ENCODE measurements at regions not wholly inside any gene's neighbourhood (a gene's known extent, or its start where the extent isn't known, plus 50 kb on each side); places are given as distances from the start of the nearest gene placed in this dataset.

GRCh38 chr12:60255044-60255443 is 659.2 kb downstream of the SLC16A7 start:
- no peak for DNase-seq

GRCh38 chr12:60257063-60257462 is 661.2 kb downstream of the SLC16A7 start:
- DNase-seq = no peak

- DNase-seq = peak; percentile 40 to 49
These were observed 663.4 kb downstream of the SLC16A7 start for GRCh38 chr12:60259225-60259624.

- no peak for DNase-seq
These were observed 666.5 kb downstream of the SLC16A7 start for GRCh38 chr12:60262378-60262777.

- no peak for DNase-seq
These were observed 667.3 kb downstream of the SLC16A7 start for GRCh38 chr12:60263161-60263560.

- DNase-seq = no peak
These were observed 668.1 kb downstream of the SLC16A7 start for GRCh38 chr12:60263836-60264493.

- DNase-seq = no peak
These were observed 669.9 kb downstream of the SLC16A7 start for GRCh38 chr12:60265741-60266140.

- no peak for DNase-seq
These were observed 670.6 kb downstream of the SLC16A7 start for GRCh38 chr12:60266381-60266852.

DNA sequence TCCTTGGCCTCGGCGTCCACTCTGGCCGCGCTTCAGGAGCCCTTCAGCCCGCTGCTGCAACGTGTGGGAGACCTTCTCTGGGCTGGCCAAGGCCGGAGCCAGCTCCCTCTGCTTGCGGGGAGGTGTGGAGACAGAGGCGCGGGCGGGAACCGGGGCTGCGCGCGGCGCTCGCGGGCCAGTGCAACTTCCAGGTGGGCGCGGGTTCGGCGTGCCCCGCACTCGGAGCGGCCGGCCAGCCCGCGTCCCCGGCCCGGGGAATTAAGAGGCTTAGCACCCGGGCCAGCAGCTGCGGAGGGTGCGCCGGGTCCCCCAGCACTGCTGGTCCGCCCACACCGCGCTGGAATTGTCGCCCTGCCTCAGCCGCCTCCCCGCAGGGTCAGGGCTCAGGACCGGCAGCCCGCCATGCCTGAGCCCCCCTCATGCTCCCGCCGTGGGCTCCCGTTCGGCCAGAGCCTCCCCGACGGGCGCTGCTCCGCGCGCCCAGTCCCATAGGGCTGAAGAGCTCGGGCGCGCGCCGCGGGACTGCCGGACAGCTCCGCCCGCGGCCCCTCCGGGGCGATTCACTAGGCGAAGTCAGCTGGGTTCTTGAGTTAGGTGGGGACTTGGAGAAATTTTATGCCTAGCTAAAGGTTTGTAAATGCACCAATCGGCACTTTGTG is 673.9 kb downstream of the SLC16A7 start:
- no peak for DNase-seq

- no peak for DNase-seq
These were observed 676.0 kb downstream of the SLC16A7 start for GRCh38 chr12:60271816-60272215.

DNA sequence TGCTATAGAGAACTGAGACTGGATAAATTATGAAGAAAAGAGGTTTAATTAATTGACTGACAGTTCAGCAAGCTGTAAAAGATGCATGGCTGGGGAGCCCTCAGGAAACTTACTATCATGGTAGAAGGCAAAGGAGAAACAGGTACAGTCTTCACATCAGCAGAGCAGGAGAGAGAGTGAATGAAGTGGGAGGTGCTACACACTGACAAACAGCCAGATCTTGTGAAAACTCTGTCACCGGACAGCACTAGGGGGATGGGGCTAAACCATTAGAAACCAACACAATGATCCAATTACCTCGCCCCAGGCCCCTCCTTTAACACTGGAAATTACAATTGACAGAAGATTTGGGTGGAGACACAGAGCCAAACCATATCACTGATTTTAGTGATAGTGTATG is 682.4 kb downstream of the SLC16A7 start:
- no peak for DNase-seq

DNA sequence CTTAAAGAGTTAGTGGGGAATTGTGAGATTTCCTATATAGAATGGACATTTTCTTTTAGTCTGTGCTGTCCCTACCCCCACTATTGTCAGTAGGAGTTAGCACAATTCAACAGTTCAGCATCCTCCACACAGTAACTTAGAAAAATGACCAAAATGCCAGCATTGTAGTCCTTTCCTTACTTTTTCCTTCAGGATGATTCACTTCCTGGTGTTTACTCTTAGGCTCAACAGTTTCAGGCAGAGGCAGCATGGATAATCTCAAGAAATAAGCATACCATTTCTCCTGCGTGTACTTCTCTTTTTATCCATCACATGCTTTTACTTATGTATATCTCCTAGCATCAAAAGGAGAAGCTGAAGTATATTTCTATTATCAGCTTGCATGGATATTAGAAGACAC is 683.4 kb downstream of the SLC16A7 start:
- no peak for DNase-seq

- no peak for DNase-seq
These were observed 685.7 kb downstream of the SLC16A7 start for GRCh38 chr12:60281522-60281921.

DNA sequence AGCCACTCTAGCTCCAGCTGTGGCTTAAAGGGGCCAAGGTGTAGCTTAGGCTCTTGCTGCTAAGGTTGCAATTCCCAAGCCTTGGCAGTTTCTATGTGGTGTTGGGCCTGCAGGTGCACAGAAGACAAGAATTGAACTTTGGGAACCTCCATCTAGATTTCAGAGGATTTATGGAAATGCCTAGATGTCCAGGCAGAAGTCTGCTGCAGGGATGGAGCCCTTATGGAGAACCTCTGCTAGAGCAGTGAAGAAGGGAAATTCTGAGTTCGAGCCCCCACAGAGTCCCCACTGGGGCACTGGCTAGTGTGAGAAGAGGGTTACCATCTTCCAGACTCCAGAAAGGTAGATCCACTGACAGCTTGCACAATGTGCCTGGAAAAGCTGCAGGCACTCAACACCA is 694.7 kb downstream of the SLC16A7 start:
- no peak for DNase-seq

DNA sequence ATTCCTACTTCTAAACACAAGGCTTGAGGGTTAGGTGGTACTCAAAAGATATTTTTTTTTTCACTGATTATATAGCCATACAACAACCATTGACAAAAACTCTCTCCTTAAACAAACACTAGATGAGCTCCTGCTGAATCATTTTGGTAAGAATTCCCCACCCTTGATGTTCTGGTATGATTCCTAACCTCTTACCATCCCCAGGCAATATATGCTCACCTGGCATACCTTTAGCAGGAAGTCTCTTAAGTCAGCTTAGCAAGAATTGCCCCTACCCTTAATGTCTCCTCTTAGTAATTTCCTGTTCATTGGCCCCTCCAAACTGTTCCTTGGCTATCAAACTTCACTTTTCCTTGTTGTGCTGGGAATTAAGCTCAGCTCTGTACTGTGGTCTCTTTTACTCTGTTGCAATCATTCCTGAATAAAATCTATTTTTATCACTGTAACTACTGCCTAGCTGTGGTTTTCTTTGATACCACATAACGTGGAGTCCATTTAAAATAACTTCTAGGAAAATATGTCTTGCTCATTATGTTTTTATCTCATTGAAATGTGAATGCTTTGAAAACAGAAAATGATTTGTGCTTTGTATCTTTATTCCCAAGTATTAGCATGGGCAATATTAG is 712.6 kb downstream of the SLC16A7 start:
- DNase-seq = no peak

- no peak for DNase-seq
These were observed 716.1 kb downstream of the SLC16A7 start for GRCh38 chr12:60311940-60312339.

- no peak for DNase-seq
These were observed 721.5 kb downstream of the SLC16A7 start for GRCh38 chr12:60317361-60317760.

DNA sequence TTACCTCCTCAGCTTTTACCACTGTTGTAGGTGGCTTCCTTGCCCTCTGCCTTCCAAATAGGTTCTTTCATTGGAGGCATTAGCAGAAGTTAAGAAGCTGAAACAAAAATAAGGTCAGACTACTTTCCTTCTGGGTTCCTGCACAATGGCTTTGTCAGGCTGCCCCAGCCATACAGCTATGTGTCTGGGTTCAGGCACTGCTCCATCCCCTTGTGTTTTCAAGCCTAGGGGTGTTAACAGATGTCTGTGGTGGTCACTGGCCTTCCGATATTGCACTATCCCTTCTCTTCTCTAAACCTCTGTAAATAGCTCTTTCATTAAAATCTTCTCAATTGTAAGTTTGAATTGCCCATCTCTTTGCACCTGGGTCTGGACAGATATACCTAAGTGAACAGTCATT is 728.9 kb downstream of the SLC16A7 start:
- DNase-seq = no peak

GRCh38 chr12:60333461-60333860 is 737.6 kb downstream of the SLC16A7 start:
- no peak for DNase-seq

DNA sequence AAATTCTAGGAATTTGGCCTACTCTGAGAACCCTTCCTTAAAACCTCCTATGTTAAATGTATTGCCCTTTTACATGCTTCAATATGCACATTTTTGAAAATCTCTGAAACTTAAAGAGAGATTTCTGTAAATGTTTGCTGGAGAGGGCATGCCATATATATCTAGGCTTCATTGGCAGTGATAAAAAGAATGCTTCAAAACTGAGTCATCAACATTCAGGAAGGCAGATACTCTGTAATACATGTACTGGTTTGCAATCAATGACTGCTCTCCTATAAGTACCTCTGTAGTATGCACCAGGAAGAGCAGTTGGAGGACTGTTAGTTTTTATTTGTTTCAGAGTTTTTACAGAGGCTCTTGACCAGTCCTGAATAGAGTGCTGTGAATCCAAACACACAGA is 739.9 kb downstream of the SLC16A7 start:
- no peak for DNase-seq

DNA sequence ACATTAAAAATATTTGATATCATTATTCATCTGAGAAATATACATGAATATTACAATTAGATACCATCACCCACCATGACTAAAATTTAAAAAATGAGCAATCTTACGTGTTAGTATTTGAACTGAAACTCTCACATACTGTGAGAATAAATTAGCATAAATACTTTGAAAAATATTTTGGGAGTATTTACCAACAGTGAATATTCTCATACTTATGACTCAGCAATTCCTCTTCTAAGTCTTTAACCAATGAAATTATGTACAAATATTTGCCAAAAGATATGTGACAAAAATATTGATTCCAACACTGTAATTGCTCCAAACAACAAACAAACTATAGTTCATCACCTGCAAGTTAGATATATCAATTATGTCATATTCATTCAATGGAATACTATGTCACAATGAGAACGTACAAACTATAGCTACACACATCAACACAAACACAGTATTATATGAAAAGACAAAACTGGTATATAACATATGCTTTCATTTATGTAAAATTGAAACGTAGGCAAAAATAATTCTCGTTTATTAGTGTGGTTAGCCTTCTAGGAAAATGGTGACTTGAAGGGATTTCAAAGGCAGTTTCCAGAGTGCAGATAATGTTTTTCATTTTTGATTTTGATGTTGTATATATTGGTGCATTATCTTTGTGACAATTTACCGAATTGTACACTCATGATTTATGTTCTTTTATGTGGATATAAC is 742.2 kb downstream of the SLC16A7 start:
- no peak for DNase-seq

DNA sequence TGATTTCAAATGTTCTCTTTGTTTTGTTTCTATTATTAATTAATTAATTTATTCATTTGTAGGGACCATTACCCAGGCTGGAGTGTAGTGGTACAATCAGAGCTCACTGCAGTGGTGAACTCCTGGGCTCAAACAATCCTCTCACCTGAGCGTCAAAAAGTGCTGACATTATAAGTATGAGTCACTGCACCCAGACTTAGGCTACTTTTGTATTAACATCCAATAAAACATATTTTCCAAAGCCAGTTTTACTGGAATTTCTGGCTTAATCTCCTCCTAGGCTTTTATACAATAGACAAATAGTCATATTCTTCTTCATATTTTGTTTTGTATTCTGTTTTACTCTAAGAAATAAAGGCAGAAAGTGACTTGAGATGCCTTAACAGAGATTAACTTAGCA is 749.6 kb downstream of the SLC16A7 start:
- DNase-seq = no peak

DNA sequence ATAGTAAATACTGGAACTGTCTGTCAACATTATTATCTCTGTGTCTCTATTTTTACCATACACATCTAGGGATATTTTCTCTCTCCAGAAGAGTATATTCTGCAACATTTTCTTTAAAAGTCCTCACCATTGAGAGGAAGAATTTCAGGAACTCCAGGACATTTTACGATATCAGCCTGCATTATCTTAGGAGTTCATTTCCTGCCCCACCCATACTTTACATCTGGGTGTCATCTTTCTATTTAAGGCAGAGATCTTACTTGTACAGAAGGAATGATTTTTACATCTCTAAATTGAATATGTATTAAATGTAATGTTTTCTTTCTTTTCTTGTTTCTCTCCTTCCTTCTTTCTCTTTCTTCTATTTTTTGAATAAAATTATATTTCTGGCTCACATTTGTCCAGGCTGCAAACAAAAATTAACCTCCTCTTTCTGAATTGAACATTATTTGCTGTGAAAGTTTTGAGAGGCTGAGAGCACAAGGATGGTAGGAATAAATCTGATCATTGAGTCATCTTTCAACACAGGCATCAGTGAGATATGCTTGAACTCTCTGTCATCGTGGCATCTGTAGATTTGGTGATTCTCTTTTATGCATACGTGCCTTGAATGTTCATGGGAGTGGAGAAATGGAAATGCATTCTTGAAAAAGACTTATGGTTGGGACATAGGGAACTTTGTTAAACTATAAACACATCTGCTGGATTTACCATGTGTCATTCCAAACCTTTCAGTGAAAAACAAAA is 753.6 kb downstream of the SLC16A7 start:
- DNase-seq = no peak
